Retinal pigment epithelial cell (primary cell): ENCODE measurements at regions not wholly inside any gene's neighbourhood (a gene's known extent, or its start where the extent isn't known, plus 50 kb on each side); places are given as distances from the start of the nearest gene placed in this dataset.
"Not testable (repeated sequence)": the region's sequence is repeated elsewhere in the genome, so short reads cannot be mapped to it uniquely, and the experiment has no call there.

Source experiments
- DNase-seq: peaks from one replicate; pipeline ENCODE4 v3.0.0-alpha.2; 2010; ENCODE audit warnings: low read depth
- H3K4me3 ChIP-seq: 2 replicates; pipeline ENCODE4 v1.5.1; 2011; ENCODE audit warnings: mild to moderate bottlenecking, low read length, control low read depth, moderate library complexity
- TF ChIP-seq, protein P1 (sequence below): conservative IDR thresholded peaks from 2 replicates; pipeline ENCODE4 v1.5.1; 2011; ENCODE audit warnings: low read depth, low read length, control low read depth, inconsistent platforms

DNA sequence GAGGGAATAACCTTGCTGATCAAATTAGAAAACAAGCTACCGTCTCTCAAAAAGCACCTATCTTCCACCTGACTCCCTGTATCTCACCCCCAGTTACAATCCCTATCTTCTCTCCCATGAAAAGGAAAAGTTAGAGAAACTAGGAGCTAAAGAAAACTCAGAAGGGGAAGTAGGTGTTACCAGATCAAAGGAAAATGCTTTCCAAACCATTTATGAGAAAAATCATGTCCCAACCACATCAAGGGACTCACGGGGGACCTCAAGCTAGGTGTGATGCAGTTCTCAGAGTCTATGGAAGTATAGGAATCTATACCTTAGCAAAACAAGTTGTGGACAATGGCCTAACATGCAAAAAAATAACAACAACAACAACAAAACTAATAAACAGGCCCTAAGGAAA lies 135.5 kb upstream of the RMP24 start:
- TF ChIP-seq, protein P1, sequence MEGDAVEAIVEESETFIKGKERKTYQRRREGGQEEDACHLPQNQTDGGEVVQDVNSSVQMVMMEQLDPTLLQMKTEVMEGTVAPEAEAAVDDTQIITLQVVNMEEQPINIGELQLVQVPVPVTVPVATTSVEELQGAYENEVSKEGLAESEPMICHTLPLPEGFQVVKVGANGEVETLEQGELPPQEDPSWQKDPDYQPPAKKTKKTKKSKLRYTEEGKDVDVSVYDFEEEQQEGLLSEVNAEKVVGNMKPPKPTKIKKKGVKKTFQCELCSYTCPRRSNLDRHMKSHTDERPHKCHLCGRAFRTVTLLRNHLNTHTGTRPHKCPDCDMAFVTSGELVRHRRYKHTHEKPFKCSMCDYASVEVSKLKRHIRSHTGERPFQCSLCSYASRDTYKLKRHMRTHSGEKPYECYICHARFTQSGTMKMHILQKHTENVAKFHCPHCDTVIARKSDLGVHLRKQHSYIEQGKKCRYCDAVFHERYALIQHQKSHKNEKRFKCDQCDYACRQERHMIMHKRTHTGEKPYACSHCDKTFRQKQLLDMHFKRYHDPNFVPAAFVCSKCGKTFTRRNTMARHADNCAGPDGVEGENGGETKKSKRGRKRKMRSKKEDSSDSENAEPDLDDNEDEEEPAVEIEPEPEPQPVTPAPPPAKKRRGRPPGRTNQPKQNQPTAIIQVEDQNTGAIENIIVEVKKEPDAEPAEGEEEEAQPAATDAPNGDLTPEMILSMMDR, result no peak
- H3K4me3 ChIP-seq, result no peak overlapping the region
- no peak for DNase-seq

DNA sequence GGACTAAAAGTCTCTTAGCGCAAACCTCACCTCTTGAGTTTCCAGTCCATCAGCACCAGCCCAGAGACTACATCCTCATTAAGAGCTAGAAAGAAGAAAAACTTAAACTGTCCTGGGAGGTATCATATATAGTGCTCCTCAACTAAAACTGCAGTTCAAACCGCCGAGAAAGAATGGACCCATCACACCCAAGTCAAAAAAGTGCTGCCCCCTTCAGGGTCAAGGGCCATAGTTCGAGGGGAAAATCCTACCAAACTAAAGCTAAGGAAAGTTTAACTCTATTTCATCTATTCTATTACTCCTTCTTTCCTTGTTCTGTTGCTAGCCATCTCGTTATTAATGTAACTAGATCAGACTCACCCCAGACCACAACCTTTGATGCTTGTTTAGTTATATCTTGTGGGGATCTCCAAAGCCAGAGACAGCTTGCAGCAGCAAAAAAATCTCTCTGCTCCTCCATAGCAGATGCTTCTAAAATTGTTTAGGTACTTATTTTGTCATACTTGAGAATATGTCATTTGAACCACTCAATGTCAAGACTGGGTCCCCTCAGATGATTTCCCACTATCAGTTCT lies 134.5 kb upstream of the RMP24 start:
- DNase-seq, result no peak
- TF ChIP-seq, protein P1, result no peak
- H3K4me3 ChIP-seq, result no peak overlapping the region

DNA sequence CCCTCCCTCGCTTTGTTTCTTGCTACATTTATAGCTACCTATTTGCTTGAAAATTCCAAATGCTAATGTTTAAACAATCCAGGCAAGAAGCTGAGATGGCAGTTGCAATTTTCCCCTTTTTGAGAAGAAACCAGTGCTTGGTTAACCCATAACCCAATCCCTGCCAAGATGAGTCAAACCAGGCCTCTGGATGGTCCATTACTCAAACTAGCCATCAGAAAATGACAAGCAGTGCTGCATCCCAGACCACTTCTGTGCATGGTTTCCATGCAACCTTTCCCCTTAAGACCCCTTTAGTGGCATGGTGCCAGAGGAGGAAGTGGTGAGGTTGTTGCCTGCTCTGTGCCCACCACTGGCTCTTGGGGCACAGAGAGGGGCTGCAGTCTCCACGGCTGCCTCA lies 131.2 kb upstream of the RMP24 start:
- H3K4me3 ChIP-seq, result no peak overlapping the region
- TF ChIP-seq, protein P1, result no peak
- no peak for DNase-seq

DNA sequence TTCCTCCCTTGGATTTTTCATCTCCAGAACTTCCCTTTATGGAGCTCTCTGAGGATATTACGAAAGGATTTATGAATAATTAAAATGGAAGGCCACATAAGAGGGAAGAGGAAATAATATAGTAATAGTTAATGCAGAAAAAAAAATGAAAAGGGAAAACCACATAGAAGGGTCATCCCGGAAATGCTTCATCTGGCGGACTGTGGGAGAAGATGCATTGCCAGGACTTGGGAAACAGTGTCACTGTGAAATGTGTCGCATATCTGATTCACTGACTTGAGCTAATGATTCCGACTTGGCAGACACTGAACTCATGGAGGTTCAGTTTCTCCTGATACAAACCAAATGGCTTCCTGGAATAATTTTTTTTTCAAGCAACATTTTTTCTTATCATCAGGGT lies 129.9 kb upstream of the RMP24 start:
- H3K4me3 ChIP-seq, result no peak overlapping the region
- TF ChIP-seq, protein P1, result no peak
- no peak for DNase-seq

DNA sequence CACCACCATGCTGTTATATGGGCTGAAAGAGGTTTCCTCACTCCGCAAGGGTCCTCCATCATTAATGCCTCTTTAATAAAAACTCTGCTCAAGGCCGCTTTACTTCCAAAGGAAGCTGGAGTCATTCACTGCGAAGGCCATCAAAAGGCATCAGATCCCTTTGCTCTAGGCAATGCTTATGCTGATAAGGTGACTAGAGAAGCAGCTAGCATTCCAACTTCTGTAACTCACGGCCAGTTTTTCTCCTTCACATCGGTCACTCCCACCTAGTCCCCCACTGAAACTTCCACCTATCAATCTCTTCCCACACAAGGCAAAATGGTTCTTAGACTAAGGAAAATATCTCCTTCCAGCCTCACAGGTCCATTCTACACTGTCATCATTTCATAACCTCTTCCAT lies 124.2 kb upstream of the RMP24 start:
- DNase-seq, H3K4me3 ChIP-seq: not testable (repeated sequence)

DNA sequence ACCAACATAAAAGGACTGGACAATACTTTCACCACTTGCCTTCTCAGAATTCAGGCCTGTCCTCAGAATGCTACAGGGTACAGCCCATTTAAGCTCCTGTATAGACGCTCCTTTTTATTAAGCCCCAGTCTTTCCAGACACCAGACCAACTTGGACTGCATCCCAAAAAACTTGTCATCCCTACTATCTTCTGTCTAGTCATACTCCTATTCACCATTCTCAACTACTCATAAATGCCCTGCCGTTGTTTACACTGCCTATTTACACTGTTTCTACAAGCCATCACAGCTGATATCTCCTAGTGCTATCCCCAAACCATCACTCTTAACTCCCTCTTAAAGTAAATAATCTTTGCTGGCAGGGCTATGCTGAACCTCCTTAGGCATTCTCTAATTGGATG lies 123.2 kb upstream of the RMP24 start:
- not testable (repeated sequence) for H3K4me3 ChIP-seq, DNase-seq

DNA sequence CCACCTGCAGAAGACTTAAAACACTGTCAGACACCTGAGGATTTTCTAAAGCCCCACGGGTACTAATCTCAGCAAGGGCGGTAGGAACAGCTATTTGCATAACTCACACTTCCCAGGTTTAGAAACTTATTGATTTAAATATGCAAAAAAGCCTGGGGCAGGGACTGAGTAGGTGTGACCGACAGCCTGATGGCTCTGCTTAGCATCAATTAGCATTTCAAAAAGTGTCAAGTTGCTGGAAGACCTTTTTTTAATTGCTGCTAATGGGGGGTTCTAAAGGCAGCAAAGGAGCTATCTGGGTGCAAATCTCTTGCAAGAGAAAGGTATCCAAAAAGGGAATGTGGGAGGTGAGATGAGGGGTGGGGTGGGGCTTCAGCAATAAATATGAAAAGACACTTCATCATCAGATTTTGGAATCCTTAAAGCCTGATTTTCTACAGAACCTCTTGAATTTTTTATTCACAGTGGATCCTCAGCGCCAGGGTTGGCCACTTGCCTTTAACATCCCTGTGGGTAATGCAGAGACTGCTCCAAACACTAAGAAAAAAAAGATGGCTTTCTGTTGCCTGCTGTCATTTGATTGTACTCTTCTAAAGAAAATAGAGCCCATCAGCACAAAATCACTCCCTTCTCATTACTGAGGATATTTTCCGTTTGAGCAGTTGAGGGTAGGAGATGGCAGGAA lies 121.1 kb upstream of the RMP24 start:
- TF ChIP-seq, protein P1, result no peak
- H3K4me3 ChIP-seq, result no peak overlapping the region
- no peak for DNase-seq

DNA sequence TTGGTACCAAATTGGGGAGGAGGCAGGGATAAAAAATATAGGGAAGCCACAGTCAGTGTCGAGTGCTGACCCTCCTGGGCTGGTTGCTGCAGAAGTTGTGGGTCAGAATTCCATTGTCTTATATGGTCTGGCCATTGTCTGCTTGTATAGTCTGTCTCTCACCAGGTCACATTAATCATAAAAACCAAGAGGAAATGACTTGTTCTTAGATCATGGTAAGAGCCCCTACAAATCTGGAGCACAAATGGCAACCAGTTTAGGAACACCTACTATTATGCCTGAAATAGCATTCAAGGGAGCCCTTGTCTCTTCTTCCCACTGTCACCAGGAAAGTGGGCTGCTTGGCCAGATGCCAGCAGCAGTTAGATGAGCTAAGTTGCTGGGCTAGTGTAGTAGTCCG lies 119.7 kb upstream of the RMP24 start:
- no peak overlapping the region for H3K4me3 ChIP-seq
- TF ChIP-seq, protein P1, result no peak
- no peak for DNase-seq
